ENCODE measurements at regions not wholly inside any gene's neighbourhood (a gene's known extent, or its start where the extent isn't known, plus 50 kb on each side); places are given as distances from the start of the nearest gene placed in this dataset.

- intact Hi-C loops (cut with DNase I) = no loop called here
- no peaks in the 10 kb centered on the region for H3K4me1 ChIP-seq
- 57 to 72% (median 68%) methylated on average over 3 of the region's 3 CpGs for WGBS, 3 donors
- H3K27ac ChIP-seq = no peak overlapping the region
- no peak overlapping the region for H3K4me3 ChIP-seq
- H3K9me3 ChIP-seq = no peaks in the 10 kb centered on the region
- peaks cover 0 to 2% (median 0%) of the 10 kb centered on the region in 3 donors for H3K27me3 ChIP-seq (ENCODE audit: insufficient read depth in 3 of 3, low read length in 2 of 3)
- no peaks in the 10 kb centered on the region for H3K36me3 ChIP-seq (ENCODE audit: insufficient read depth in 1 of 2, low read depth in 1 of 2)
- TF ChIP-seq CTCF (IDR thresholded peaks at IDR 0.05) = no peak
- ATAC-seq (no peak), DNase-seq (no peak)
Measured at GRCh38 chr3:34002569-34003100, 204.2 kb downstream of the PDCD6IP start.

GRCh38 chr3:34005886-34006285 is 207.5 kb downstream of the PDCD6IP start:
- H3K4me3 ChIP-seq = no peak overlapping the region
- DNase-seq = no peak
- no peak for TF ChIP-seq CTCF (IDR thresholded peaks at IDR 0.05)
- H3K27ac ChIP-seq = no peak overlapping the region
- no peaks in the 10 kb centered on the region for H3K4me1 ChIP-seq
- no peak for ATAC-seq
- intact Hi-C loops (cut with DNase I) = no loop called here
- H3K27me3 ChIP-seq (ENCODE audit: insufficient read depth in 3 of 3, low read length in 2 of 3) = peaks cover 0 to 2% (median 0%) of the 10 kb centered on the region in 3 donors
- H3K9me3 ChIP-seq = no peaks in the 10 kb centered on the region
- WGBS, 3 donors = 63 to 75% (median 68%) methylated on average over 1 of the region's 1 CpG
- H3K36me3 ChIP-seq (ENCODE audit: insufficient read depth in 1 of 2, low read depth in 1 of 2) = no peaks in the 10 kb centered on the region

- WGBS, 3 donors = 83 to 92% (median 88%) methylated on average over 1 of the region's 1 CpG
- Histone ChIP-seq H3K27ac (no peak overlapping the region), H3K4me1 (no peaks in the 10 kb centered on the region), H3K36me3 (ENCODE audit: insufficient read depth in 1 of 2, low read depth in 1 of 2) (no peaks in the 10 kb centered on the region), H3K9me3 (no peaks in the 10 kb centered on the region), H3K27me3 (ENCODE audit: insufficient read depth in 3 of 3, low read length in 2 of 3) (peaks cover 0 to 2% (median 0%) of the 10 kb centered on the region in 3 donors), H3K4me3 (no peak overlapping the region)
- DNase-seq = no peak
- TF ChIP-seq CTCF (IDR thresholded peaks at IDR 0.05) = no peak
- intact Hi-C loops (cut with DNase I) = no loop called here
- no peak for ATAC-seq
Measured at GRCh38 chr3:34008191-34008590, 209.8 kb downstream of the PDCD6IP start.

GRCh38 chr3:34008836-34009809 is 210.7 kb downstream of the PDCD6IP start:
- no peaks in the 10 kb centered on the region for H3K9me3 ChIP-seq
- TF ChIP-seq CTCF (IDR thresholded peaks at IDR 0.05) = no peak
- H3K4me3 ChIP-seq = no peak overlapping the region
- no peak for DNase-seq
- intact Hi-C loops (cut with DNase I) = no loop called here
- no peak overlapping the region for H3K27ac ChIP-seq
- H3K4me1 ChIP-seq = no peaks in the 10 kb centered on the region
- WGBS, 3 donors = 45 to 50% (median 45%) methylated on average over 2 of the region's 2 CpGs
- no peaks in the 10 kb centered on the region for H3K36me3 ChIP-seq (ENCODE audit: insufficient read depth in 1 of 2, low read depth in 1 of 2)
- H3K27me3 ChIP-seq (ENCODE audit: insufficient read depth in 3 of 3, low read length in 2 of 3) = peaks cover 0 to 2% (median 0%) of the 10 kb centered on the region in 3 donors
- ATAC-seq = no peak
